GM12878 (cell line): ENCODE measurements at regions not wholly inside any gene's neighbourhood (a gene's known extent, or its start where the extent isn't known, plus 50 kb on each side); places are given as distances from the start of the nearest gene placed in this dataset.

Experiments used
- ATAC-seq: fragments of 200-7000 bp; cut with Tn5 transposase; 3 replicates; pipeline ENCODE4 v1.9.1; 2020; ENCODE audit warnings: mild to moderate bottlenecking, moderate library complexity
- BruUV-seq: library from RNA; stranded (reverse); fragments of 400-500 nt; replicated peaks from 2 replicates; lab custom pipeline; 2021; lab: Mats Ljungman, UMichigan
- CTCF ChIA-PET: fragments of 300-600 bp; sonication (Branson Sonifier 250); formaldehyde crosslinking; extraction: SDS; loops from one replicate; lab custom pipeline; 2021; ENCODE audit warnings: inconsistent platforms; lab: Yijun Ruan, JAX
- POLR2A ChIA-PET: fragments of 350-600 bp; formaldehyde crosslinking; extraction: SDS; loops from one replicate; lab custom pipeline; 2021; ENCODE audit warnings: inconsistent platforms; lab: Charles Lee
- RAD21 ChIA-PET: fragments of 300-600 bp; sonication (Branson Sonifier 250); formaldehyde crosslinking; loops from one replicate; lab custom pipeline; 2023; ENCODE audit warnings: antibody characterized with exemption; ENCODE audit not compliant: unreplicated experiment; lab: Charles Lee
- SMC1A ChIA-PET: fragments of 300-600 bp; sonication (Branson Sonifier 250); formaldehyde crosslinking; loops from one replicate; lab custom pipeline; 2023; ENCODE audit not compliant: unreplicated experiment, uncharacterized antibody; lab: Charles Lee
- DNase-seq: peaks from one replicate; pipeline ENCODE4 v3.0.0-alpha.2; 2011; ENCODE audit warnings: low read depth, low spot score
- FAIRE-seq: peaks from 3 replicates; lab custom pipeline; 2011; peaks lifted over from hg19 to GRCh38; lab: Jason Lieb, UNC
- H2AFZ ChIP-seq: 2 replicates; pipeline ENCODE4 v1.6.0; 2011; ENCODE audit warnings: low read depth, low read length, control low read depth; ENCODE audit not compliant: control insufficient read depth
- H3K27ac ChIP-seq: 2 replicates; pipeline ENCODE4 v1.5.1; 2011; ENCODE audit warnings: control low read depth; ENCODE audit not compliant: control insufficient read depth, insufficient read depth
- H3K27me3 ChIP-seq, 2 experiments: replicated peaks in 1 of 2; 2 replicates each; pipeline versions ENCODE4 v1.6.0 to v1.6.1; 2011; ENCODE audit warnings: low read length in 1 of 2; ENCODE audit not compliant: control insufficient read depth in 2 of 2, insufficient read depth in 2 of 2
- H3K36me3 ChIP-seq, 2 experiments: 2 replicates each; pipeline ENCODE4 v1.5.1; 2011; ENCODE audit warnings: low read length in 1 of 2; ENCODE audit not compliant: control insufficient read depth in 2 of 2, insufficient read depth in 2 of 2
- H3K4me1 ChIP-seq: 2 replicates; pipeline ENCODE4 v1.6.1; 2011; ENCODE audit warnings: mild to moderate bottlenecking, low read length, moderate library complexity, mixed read lengths; ENCODE audit not compliant: control insufficient read depth, insufficient read depth
- H3K4me2 ChIP-seq: 2 replicates; pipeline ENCODE4 v1.6.0; 2011; ENCODE audit warnings: control low read depth; ENCODE audit not compliant: control insufficient read depth, insufficient read depth
- H3K4me3 ChIP-seq: fragments of 200-600 bp; sonication (generic); 2 replicates; pipeline ENCODE4 v1.5.1; 2016
- H3K79me2 ChIP-seq: 2 replicates; pipeline ENCODE4 v1.6.0; 2011; ENCODE audit warnings: low read length; ENCODE audit not compliant: control insufficient read depth, insufficient read depth
- H3K9ac ChIP-seq: 2 replicates; pipeline ENCODE4 v1.8.0; 2011; ENCODE audit warnings: low read length, control low read depth, mixed read lengths; ENCODE audit not compliant: control insufficient read depth, insufficient read depth
- H3K9me3 ChIP-seq: replicated peaks from 3 replicates; pipeline ENCODE4 v1.5.1; 2011; ENCODE audit warnings: mild to moderate bottlenecking, low read length; ENCODE audit not compliant: control insufficient read depth, insufficient read depth
- H4K20me1 ChIP-seq: 2 replicates; pipeline ENCODE4 v1.6.0; 2011; ENCODE audit not compliant: control insufficient read depth, insufficient read depth
- BHLHE40 ChIP-seq, 2 experiments: fragments of 450-650 bp in 1 of 2; IDR thresholded peaks; 2 replicates each; pipeline ENCODE4 v1.6.1; 2011 to 2017; ENCODE audit warnings: low read depth in 2 of 2, borderline replicate concordance in 1 of 2, improper control_type of control experiment in 1 of 2, low read length in 1 of 2, mild to moderate bottlenecking in 1 of 2
- CBFB ChIP-seq: IDR thresholded peaks from 2 replicates; pipeline ENCODE4 v1.6.1; 2016; ENCODE audit warnings: antibody characterized with exemption, low read depth
- CHD4 ChIP-seq: fragments of 200-600 bp; sonication (generic); IDR thresholded peaks from 2 replicates; pipeline ENCODE4 v1.6.1; 2016; ENCODE audit warnings: mild to moderate bottlenecking
- EP300 ChIP-seq, 2 experiments: fragments of 150-350 bp in 1 of 2; IDR thresholded peaks; 2 replicates each; pipeline ENCODE4 v1.6.1; 2011 to 2012; ENCODE audit warnings: low read depth in 2 of 2, low read length in 2 of 2, borderline replicate concordance in 1 of 2, improper control_type of control experiment in 1 of 2, inconsistent platforms in 1 of 2; ENCODE audit not compliant: control insufficient read depth in 1 of 2
- JUNB ChIP-seq: IDR thresholded peaks from 2 replicates; pipeline ENCODE4 v1.6.1; 2016; ENCODE audit warnings: antibody characterized with exemption, mild to moderate bottlenecking
- MTA2 ChIP-seq: fragments of 450-650 bp; IDR thresholded peaks from 2 replicates; pipeline ENCODE4 v1.6.1; 2016; ENCODE audit warnings: low read depth, mild to moderate bottlenecking, moderate library complexity
- POLR2AphosphoS2 ChIP-seq: IDR thresholded peaks from 2 replicates; pipeline ENCODE4 v1.6.1; 2011; ENCODE audit warnings: low read depth, mild to moderate bottlenecking, low read length, improper control_type of control experiment, moderate library complexity
- RCOR1 ChIP-seq: conservative IDR thresholded peaks from 2 replicates; pipeline ENCODE4 v1.6.1; 2012; ENCODE audit warnings: low read depth, low read length, improper control_type of control experiment
- SIX5 ChIP-seq: IDR thresholded peaks from 2 replicates; pipeline ENCODE4 v1.6.1; 2011; ENCODE audit warnings: mild to moderate bottlenecking, low read depth, low read length, moderate library complexity; ENCODE audit not compliant: severe bottlenecking
- SUZ12 ChIP-seq: fragments of 200-600 bp; sonication (generic); IDR thresholded peaks from one replicate; pipeline ENCODE4 v1.6.1; 2018; ENCODE audit warnings: antibody characterized with exemption, mild to moderate bottlenecking; ENCODE audit not compliant: unreplicated experiment
- WGBS: methylation state at CpG from one replicate; pipeline ENCODE4 v1.1.6; 2016; ENCODE audit warnings: low lambda C conversion rate; ENCODE audit not compliant: insufficient replicate concordance, insufficient coverage; ENCODE audit errors: missing lambda C conversion rate; 5-methylcytosine and 5-hydroxymethylcytosine counted together
- in situ Hi-C: fragments of 300-500 bp; cut with MboI; formaldehyde crosslinking; loops from 9 replicates; pipeline ENCODE4 v1.14.3; 2018; ENCODE audit warnings: mixed read lengths
- intact Hi-C: fragments of 100-400 bp; cut with micrococcal nuclease; formaldehyde crosslinking; loops from one replicate; pipeline ENCODE4 v1.14.2; 2022; ENCODE audit not compliant: unreplicated experiment
- TF ChIP-seq, protein P1 (sequence below): fragments of 450-650 bp; IDR thresholded peaks from 2 replicates; pipeline ENCODE4 v1.6.1; 2016; ENCODE audit warnings: mild to moderate bottlenecking, moderate library complexity, borderline replicate concordance
- TF ChIP-seq, protein P2 (sequence below): IDR thresholded peaks from 2 replicates; pipeline ENCODE4 v1.6.1; 2011; ENCODE audit warnings: borderline replicate concordance, low read depth, mild to moderate bottlenecking, moderate library complexity, low read length; ENCODE audit not compliant: insufficient read depth, poor library complexity, severe bottlenecking

DNA sequence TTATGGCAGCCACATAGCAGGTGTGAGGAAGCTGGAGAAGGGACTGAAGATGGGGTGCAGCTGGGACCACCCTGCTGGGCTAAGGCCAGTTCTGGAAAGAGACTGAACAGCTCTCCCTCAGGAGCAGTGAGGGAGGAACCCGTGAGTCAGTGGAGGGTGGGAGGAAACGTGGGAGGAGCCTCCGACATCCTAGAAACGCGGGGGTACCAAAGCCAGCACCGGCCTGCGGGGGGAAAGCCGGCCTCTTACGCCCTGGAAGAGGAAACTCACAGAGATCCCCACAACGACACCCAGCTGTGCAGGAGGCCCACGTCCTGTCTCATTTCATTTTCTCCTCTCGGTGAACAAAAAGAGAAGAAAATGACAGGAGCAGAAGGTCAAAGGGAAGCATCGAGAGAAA, 185.8 kb upstream of the IRX4 start:
- Histone ChIP-seq H3K4me1 (no peaks in the 10 kb centered on the region), H3K4me3 (no peak overlapping the region), H3K36me3 (no peaks in the 10 kb centered on the region), H3K27me3 (no peaks in the 10 kb centered on the region), H3K79me2 (no peaks in the 10 kb centered on the region), H3K9ac (no peak overlapping the region), H3K4me2 (no peak overlapping the region), H2AFZ (no peak overlapping the region), H3K27ac (no peak overlapping the region), H3K9me3 (no peaks in the 10 kb centered on the region), H4K20me1 (no peaks in the 10 kb centered on the region)
- RAD21 ChIA-PET: no interaction called here
- CTCF ChIA-PET: no interaction called here
- no peak for DNase-seq
- ATAC-seq: no peak
- WGBS: 52% methylated on average over 11 of the region's 13 CpGs
- SMC1A ChIA-PET: no interaction called here
- in situ Hi-C loops: no loop called here
- TF ChIP-seq EP300 (IDR thresholded peaks at IDR 0.05; ENCODE audit: borderline replicate concordance in 1 of 2, control insufficient read depth in 1 of 2, low read depth in 2 of 2, low read length in 2 of 2) (no peak), CHD4 (no peak), MTA2 (no peak), SUZ12 (no peak), BHLHE40 (IDR thresholded peaks at IDR 0.05; ENCODE audit: borderline replicate concordance in 1 of 2, low read depth in 2 of 2, low read length in 1 of 2) (no peak), CBFB (no peak), JUNB (no peak), POLR2AphosphoS2 (no peak), RCOR1 (no peak), SIX5 (no peak)
- TF ChIP-seq, protein P1, sequence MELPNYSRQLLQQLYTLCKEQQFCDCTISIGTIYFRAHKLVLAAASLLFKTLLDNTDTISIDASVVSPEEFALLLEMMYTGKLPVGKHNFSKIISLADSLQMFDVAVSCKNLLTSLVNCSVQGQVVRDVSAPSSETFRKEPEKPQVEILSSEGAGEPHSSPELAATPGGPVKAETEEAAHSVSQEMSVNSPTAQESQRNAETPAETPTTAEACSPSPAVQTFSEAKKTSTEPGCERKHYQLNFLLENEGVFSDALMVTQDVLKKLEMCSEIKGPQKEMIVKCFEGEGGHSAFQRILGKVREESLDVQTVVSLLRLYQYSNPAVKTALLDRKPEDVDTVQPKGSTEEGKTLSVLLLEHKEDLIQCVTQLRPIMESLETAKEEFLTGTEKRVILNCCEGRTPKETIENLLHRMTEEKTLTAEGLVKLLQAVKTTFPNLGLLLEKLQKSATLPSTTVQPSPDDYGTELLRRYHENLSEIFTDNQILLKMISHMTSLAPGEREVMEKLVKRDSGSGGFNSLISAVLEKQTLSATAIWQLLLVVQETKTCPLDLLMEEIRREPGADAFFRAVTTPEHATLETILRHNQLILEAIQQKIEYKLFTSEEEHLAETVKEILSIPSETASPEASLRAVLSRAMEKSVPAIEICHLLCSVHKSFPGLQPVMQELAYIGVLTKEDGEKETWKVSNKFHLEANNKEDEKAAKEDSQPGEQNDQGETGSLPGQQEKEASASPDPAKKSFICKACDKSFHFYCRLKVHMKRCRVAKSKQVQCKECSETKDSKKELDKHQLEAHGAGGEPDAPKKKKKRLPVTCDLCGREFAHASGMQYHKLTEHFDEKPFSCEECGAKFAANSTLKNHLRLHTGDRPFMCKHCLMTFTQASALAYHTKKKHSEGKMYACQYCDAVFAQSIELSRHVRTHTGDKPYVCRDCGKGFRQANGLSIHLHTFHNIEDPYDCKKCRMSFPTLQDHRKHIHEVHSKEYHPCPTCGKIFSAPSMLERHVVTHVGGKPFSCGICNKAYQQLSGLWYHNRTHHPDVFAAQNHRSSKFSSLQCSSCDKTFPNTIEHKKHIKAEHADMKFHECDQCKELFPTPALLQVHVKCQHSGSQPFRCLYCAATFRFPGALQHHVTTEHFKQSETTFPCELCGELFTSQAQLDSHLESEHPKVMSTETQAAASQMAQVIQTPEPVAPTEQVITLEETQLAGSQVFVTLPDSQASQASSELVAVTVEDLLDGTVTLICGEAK: no peak
- TF ChIP-seq, protein P2, sequence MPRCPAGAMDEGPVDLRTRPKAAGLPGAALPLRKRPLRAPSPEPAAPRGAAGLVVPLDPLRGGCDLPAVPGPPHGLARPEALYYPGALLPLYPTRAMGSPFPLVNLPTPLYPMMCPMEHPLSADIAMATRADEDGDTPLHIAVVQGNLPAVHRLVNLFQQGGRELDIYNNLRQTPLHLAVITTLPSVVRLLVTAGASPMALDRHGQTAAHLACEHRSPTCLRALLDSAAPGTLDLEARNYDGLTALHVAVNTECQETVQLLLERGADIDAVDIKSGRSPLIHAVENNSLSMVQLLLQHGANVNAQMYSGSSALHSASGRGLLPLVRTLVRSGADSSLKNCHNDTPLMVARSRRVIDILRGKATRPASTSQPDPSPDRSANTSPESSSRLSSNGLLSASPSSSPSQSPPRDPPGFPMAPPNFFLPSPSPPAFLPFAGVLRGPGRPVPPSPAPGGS: no peak
- POLR2A ChIA-PET: no interaction called here
- no peak for FAIRE-seq
- no TSS peak for BruUV-seq
- intact Hi-C loops: no loop called here
